ENCODE measurements at regions not wholly inside any gene's neighbourhood (a gene's known extent, or its start where the extent isn't known, plus 50 kb on each side); places are given as distances from the start of the nearest gene placed in this dataset.
"Not testable (repeated sequence)": the region's sequence is repeated elsewhere in the genome, so short reads cannot be mapped to it uniquely, and the experiment has no call there.

DNA sequence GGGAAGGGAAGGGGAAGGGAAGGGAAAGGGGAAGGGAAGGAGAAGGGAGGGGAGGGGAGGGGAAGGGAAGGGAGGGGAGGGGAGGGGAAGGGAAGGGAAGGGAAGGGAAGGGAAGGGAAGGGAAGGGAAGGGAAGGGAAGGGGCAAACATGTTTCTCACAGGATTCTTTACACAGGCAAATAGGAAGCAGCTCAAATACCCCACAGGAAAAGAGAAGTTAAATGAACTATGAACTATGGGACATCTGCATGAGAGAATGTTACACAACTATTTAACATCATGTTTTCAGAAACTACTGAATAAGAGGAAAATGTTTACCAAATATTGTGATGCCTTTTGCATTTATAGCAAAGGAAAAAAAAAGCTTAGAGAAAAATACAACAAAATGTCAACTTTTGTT, 125.4 kb upstream of the SLC30A5 start:
- DNase-seq (ENCODE audit: low read depth in 2 of 2) = no peak

DNA sequence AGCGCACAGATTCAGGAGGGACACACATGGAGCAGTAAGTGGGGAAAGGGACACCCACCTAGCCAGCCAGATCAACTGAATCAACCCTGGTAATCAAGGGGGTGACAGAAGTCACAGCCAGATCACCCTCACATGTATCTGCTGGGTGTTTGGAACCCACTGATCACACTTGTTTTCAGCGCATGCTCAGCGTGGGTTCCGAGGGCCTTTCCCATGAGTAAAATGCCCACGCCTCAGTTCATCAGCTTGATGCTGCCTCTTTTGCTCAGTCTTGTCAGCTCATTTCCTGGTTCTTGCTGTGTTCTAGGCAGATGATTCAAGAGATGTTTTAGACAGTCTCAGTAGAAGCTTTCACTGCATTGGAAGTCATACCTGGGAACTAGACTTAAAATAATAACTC, 123.2 kb upstream of the SLC30A5 start:
- no peak for DNase-seq (ENCODE audit: low read depth in 2 of 2)

DNA sequence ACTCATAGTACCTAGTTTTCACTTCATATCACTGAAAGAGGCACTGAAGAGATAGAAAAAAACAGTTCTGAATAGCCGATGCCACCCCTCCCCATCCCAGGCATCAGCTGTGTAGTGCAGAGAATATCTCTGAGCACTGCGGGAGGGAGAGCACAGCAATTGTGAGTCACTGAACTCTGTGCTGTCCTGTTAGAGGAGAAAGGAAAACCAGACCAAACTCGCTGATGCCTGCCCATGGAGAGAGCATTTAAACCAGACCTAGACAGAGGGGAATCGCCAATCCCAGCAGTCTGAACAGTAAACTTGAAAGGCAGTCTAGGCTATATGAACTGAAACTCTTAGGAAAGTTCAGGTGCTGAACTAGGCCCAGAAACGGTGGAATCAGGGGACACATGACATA, 120.1 kb upstream of the SLC30A5 start:
- DNase-seq (ENCODE audit: low read depth in 2 of 2) = no peak

DNA sequence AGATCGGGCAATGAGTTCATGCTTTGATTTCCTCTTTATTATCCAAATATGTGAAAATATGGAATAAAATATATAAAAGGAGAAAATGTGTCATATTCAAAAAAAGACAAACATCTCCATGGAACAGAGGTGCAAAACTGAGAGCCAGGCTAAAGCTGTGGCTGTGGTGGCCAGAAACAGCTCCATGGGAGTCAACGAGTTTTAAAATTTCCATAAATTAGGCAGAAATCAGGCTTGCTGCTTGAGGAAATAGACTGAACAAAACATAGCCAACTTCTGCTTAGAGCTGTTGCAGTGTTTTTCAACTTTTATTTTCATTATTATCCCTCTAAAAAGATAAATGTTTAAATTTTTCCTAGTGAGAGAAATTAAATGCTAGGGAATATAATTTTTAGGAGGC, 110.8 kb upstream of the SLC30A5 start:
- no peak for DNase-seq (ENCODE audit: low read depth in 2 of 2)

DNA sequence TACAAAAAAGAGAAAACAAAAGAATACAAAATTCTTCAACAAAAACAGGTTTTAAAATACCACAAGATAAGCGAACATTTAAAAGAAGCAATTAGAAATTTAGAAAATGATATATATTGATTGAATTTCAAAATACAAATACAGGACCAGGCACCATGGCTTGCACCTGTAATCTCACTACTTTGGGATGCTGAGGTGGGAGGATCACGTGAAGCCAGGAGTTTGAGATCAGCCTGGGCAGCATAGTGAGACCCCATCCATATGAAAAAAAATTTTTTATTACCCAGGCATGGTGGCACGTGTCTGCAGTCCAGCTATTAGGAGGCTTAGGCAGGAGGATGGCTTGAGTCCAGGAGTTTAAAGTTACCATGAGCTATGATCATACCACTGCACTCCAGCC, 109.9 kb upstream of the SLC30A5 start:
- DNase-seq (ENCODE audit: low read depth in 2 of 2) = no peak

DNA sequence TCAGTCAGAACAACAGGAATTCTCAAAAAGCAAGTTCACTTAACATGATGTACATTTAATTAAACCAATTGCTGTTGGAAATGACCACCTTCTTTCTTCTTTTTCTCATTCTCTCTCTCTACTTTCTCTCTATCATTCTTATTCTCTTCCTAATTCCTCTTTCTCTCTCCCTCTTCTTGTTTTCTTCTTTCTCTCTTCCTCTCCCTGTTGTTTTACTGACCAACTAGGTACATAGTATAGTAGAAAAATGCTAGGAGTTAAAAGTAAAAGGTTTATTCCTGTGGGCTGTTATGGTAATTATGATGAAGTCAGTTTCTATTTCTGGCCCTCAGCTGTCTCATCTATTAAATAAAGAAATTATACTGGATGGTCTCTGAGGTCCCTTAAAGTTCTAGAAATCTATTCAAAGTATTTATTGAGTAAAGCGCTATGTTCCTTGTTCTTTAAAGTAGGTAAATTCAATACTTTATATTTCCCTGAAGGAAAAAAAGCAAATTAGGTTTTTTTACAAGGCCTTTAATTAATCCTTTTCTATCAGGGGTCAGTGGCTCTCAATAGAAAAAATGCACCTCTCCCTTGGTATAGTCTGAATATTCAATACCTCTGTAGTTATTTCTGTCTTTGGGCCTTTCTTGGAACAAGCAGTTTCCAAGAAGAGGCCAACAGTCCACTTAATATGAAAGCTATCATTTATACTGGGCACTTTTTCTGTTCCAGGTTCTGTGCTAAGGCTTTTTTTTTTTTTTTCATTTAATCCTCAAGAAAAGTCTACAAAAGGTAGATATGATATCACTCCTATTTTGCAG, 102.3 kb upstream of the SLC30A5 start:
- DNase-seq (ENCODE audit: low read depth in 2 of 2) = no peak

DNA sequence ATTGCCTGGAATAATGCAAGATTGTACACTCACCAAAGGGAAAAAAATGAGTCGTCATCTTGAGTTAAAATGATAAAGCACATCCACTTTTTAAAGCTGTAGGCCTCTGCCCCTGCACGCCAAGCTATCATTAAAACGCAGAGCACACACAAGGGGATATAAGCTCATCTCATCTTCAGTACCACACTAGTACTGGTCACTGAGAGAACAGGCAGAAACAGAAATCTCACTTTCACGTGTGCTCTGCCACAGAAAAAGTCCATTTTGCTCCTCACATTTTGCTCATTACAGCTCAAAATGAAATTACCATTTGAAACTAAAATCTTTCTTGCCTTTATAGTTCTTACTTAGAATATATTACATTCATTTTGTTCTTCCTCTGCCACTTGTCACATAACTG, 99.2 kb upstream of the SLC30A5 start:
- no peak for DNase-seq (ENCODE audit: low read depth in 2 of 2)

DNA sequence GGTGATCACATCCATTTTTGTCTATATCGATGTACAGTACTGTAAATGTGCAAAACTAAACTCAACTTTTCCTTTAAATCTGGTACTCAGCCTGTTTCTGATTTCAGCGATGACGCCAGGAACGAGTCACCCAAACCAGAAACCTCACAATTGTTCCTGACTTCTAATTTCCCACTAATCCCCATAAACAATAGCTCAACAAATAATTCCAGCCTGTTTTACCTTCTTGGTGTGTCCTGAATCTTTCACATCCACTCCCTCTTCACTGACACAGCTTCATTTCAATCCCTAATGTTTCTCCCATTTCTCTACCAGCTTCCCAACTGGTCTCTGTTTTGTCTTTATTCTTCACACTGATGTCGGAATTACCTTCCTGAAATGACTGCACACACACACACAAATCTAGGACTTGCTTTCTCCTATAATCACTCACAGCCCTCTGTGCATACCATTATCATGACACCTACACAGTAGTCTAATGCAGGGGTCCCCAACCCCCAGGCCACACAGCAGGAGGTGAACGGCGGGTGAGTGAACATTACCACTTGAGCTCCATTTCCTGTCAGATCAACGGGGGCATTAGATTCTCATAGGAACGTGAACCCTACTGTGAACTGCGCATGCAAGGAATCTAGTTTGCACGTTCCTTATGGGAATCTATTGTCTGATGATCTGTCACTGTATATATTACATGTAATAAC, 97.8 kb upstream of the SLC30A5 start:
- DNase-seq (ENCODE audit: low read depth in 2 of 2) = no peak

DNA sequence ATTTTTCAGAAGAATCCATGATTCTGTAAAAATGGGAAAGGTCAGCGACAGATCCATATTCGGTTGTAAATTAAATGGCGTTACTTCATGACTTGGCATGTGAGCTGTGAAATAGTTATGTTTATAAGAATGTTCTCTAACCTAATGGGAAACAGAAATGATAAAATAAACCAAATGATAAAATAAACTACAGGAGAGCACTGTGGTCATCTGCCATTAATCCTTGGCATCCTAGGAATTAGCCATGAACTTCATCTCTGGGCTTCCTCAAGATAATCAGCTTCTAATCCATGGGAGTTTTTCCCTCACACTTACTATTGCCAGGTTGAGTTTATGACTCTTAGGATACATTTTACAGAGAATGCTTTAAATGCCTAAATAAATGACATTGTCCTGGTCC, 94.6 kb upstream of the SLC30A5 start:
- no peak for DNase-seq (ENCODE audit: low read depth in 2 of 2)

DNA sequence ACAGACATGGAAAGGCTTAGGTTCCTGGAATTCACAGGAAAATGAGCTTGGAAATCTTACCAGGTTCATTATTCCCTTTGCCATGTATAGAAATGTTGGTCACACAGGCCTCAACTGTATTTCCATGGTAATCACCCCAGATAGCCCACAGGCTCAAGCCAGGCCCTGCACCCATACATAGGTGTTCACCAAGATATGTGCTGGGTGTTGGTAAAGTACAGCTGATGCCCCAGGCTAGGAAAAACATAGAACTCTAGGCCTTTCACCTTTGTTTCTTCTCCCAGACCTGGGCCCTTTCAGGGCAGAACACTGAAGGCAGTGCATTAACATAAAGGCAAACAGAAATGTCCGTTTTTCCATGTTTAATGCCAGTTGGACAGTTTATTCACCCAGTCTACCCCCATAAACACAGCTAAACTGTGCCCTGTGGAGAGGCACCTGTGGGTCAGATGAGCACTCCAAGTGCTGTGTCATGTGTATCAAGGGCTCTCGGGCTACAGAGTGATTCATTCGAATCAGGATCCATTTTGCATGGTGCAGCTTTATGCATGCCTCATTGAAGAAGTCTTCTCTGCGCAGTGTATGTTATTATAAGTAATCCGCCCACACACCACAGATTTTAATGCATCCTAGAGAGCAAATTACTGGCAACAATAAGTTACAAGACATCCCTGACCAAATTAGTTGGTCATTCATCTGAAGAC, 93.4 kb upstream of the SLC30A5 start:
- no peak for DNase-seq (ENCODE audit: low read depth in 2 of 2)

DNA sequence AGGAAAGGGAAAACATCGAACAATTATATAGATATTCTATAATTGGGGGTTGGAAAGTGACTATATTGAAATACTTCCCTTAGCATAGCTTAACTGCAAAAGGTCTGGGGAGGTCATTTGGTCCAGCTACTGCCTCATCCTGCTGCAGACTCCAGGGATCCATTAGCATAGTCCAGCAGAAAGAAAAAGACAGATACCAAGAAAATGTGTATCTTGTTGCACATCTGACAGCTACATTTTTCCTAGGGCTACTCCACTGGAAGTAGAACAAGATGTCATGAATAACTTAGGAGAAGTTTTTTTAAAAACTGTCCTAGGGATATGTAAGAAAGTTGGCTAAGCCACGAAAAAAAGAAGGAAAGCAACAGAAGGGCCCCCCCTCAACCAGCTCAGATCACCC, 92.9 kb upstream of the SLC30A5 start:
- DNase-seq (ENCODE audit: low read depth in 2 of 2) = no peak

DNA sequence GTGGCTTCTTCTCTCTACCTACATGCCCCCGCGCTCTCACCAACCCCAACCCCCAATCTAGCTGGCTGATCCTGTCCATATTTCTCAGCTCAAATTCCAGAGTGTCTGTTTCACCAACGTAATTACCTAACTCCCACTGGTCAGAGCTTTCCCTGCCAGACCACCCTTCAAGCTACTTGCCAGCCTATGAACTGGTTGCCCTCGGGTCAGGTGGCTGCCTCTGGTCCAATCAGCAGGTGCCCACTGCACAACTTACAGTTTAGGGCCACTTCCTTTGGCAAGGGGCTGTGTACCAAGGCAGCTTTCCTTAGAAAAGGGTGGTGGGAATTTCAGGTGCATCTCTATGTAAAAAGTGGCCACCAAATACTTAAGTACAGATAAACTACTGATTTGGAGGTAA, 92.2 kb upstream of the SLC30A5 start:
- no peak for DNase-seq (ENCODE audit: low read depth in 2 of 2)

DNA sequence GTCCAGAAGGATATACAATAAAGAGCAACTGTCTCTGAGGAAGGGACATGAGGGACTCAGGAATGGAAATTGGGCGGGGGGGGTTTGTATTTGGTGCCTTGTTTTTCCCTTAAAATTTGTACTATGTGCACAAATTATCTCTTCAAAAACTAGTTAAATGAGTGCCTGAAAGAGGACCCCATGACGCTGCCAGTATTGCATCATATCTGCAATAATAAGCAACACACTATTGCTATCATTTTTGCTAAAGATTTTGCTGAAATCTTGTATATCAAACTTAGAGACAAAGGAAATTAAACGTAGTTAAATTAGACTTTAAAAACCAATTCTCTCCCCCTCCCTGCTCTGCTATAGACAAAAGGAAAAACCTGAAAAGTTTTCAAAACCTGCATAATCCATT, 89.7 kb upstream of the SLC30A5 start:
- DNase-seq (ENCODE audit: low read depth in 2 of 2) = no peak

DNA sequence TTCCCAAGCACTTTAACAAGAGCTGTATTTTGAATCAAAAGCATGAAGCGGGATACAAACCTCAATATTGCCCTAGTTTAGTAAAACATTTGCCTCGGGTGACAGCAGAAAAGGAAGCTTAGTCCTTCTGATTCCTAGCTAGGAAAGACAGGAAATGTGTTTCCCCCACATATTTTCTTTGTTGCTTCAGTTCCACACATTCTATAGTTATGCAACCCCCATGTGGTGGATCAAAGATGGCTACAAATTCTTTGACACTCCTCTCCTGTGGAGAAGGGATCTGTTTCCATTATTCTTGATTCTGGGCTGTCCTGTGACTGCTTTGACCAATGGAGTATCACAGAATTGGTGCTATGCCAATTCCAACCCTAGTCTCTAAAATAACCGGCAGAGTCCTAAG, 89.1 kb upstream of the SLC30A5 start:
- no peak for DNase-seq (ENCODE audit: low read depth in 2 of 2)

DNA sequence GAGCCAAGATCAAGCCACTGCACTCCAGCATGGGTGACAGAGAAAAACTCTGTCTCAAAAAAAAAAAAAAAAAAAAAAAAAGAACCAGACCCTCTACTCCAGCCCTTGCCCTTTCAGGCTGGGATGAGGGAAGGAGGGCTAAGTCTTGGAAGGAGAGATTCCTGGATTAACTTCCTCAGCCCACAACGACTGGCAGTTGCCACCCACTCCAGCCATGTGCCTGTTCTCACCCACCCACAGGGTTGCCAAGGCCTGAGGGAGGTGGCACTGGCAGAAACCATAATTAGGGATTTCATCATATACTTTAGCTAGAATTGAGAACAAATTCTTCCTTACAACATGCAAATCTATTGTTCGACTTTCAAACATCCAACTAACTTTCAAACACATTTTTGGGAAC, 87.8 kb upstream of the SLC30A5 start:
- DNase-seq (ENCODE audit: low read depth in 2 of 2) = no peak

DNA sequence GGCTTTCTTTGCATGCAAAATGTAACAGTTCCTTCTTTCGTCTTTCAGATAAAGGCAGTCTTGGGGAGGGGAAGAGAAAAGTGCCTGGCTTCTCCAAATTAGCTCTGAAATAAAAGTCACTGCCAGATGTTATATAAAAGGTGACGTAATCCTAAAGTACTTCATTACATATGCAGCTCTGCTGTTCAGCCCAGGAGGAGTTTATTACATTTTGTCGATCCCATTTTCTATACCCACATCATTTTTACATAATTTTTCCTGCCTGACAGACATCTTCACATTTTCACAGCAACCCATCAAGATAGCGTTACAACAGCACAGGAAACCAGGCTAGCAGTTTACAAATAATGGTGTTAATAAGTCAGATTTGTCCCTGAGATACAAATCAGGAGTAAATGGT, 86.7 kb upstream of the SLC30A5 start:
- no peak for DNase-seq (ENCODE audit: low read depth in 2 of 2)

DNA sequence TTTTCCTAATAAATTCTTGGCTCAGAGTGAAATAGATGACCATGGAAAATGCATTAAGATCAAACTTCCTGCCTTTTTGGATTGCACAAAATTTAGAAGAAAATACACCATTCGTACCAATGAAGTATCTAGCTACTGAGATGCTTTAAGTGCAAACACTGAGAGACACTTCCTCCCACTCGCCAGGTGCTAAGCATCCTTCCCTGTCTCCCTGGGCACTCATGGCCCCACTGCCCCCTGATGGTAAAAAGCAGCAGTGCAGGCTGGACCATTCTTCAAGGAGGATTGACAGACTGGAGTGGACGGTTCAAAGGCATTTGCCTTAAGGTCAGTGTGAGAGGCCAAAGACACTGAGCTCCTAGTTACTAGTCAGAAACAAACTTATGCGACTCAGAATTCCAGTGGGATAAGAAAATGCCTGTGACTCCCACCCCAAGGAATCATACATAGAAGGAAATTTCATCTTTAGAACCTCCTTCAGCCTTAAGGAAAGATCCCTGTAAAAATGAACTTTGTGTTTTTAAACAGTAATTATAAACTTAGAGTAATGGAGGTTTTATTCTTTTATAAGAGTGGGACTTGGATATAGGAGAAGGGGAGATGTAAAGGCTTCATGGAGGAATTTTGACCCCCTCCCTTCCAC, 86.0 kb upstream of the SLC30A5 start:
- DNase-seq (ENCODE audit: low read depth in 2 of 2) = peak; percentile 23 to 50

DNA sequence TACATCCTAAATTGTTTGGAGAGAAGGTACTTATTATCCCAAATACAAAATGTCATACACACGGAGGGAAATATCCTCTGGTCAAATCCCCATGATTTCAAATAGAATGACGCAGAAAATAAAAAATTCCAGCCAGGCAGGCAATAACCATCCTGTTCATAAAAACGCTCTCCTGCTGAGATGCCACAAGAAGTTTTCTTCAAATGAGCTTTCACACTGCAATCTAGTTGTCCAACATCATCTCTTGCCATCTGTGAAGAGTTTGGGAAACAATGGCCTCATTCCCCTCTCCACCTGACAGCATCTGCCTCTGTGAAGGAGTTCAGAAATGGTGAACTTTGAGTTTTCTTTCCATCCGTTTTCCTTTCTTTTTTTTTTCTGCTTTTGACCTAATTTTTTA, 83.3 kb upstream of the SLC30A5 start:
- no peak for DNase-seq (ENCODE audit: low read depth in 2 of 2)

DNA sequence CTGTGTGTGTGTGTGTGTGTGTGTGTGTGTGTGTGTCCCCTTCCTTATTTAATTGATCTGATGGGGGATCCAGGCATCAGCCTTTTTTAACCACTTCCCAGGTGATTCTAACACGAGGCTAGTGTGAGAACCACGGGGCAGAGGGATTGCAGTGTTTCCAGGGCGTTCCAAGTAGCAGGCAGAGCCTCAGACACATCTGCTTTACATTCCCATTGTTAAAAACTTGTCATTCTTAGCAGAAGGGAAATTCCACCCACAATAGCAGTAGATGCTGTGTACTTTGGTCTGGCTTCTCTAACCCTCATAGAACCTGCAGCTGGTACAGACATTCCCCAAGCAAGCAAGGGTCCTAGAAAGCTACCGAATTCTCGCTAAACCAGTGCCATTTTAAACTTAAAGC, 81.9 kb upstream of the SLC30A5 start:
- no peak for DNase-seq (ENCODE audit: low read depth in 2 of 2)

DNA sequence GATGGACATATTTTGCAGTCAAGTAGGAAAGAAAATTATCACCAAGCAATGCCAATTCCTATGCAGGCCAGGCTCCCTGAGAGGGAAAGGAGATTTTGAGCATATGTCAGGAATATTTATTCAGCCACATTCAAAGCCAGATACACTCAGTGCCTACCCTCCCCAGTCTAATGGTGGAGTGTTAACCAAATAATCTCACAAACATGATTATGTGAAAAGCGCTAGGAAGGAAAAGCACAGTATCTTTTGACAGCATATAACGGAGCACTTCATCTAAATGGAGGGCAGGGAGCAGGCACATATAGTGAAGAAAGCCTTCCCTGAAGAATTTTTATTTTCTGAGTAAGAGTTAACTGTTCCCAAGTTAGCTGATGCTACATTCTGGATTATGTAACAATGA, 80.3 kb upstream of the SLC30A5 start:
- no peak for DNase-seq (ENCODE audit: low read depth in 2 of 2)

DNA sequence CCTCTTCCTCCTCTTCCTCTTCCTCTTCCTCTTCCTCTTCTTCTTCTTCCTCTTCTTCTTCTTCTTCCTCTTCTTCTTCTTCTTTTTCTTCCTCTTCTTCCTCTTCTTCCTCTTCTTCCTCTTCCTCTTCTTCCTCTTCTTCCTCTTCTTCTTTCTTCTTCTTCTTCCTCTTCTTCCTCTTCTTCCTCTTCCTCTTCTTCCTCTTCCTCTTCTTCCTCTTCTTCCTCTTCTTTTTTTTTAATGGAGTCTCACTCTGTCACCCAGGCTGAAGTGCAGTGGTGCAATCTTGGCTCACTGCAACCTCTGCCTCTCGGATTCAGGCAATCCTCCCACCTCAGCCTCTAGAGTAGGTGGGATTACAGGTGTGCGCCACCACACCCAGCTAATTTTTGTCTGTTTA, 79.8 kb upstream of the SLC30A5 start:
- not testable (repeated sequence) for DNase-seq (ENCODE audit: low read depth in 2 of 2)

DNA sequence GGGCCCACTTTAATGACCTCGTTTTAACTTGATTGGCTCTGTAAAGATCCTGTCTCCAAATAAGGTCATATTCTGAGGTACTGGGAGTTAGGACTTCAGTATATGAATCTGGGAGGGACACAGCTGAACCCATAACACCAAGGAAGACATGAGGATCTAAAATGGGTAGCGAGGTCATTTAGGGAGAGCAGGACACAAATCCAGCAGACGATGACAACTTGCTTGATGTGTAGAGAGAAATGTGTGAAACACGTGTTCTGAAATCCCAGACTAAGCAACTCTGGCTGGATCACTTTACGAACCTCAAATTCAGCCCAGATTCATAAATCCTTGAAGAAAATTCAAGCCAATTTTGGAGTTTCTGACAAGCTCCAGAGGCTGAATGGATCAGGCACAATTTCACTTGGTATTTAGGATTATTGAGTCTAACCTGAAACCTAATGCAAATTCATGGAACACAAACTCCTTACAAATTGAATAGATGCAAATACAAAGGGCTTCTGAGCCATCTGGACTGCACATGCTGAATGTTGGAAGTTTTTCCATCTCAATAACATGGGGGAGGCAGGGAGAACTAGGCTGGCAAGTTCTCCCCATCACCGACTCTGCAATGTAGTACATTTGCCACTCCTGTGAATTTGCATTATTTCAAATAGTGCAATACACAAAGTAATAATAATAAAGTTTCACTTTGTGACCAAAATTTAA, 74.0 kb upstream of the SLC30A5 start:
- DNase-seq (ENCODE audit: low read depth in 2 of 2) = no peak
